K562 (cell line): ENCODE measurements at regions not wholly inside any gene's neighbourhood (a gene's known extent, or its start where the extent isn't known, plus 50 kb on each side); places are given as distances from the start of the nearest gene placed in this dataset.

ENCODE experiments used
- ATAC-seq: fragments of 200-7000 bp; cut with Tn5 transposase; 3 replicates; pipeline ENCODE4 v1.9.1; 2020; ENCODE audit warnings: moderate library complexity
- BruUV-seq: library from RNA; stranded (reverse); fragments of 400-500 nt; replicated peaks from 2 replicates; lab custom pipeline; 2021; lab: Mats Ljungman, UMichigan
- CTCF ChIA-PET: fragments of 300-600 bp; formaldehyde crosslinking; extraction: SDS; loops from one replicate; lab custom pipeline; 2021; ENCODE audit warnings: low intra/inter-chr PET ratio; lab: Yijun Ruan, JAX
- POLR2A ChIA-PET: fragments of 300-600, 350-650 bp; sonication (Branson Sonifier 250); formaldehyde crosslinking; extraction: SDS; loops from one replicate; lab custom pipeline; 2021; ENCODE audit warnings: antibody characterized with exemption, inconsistent platforms; lab: Yijun Ruan, JAX
- DNase-seq, 4 experiments: peaks; one replicate each; pipeline versions ENCODE4 v3.0.0 to v3.0.0-alpha.2; 2011 to 2018; ENCODE audit warnings: low spot score in 3 of 4, mixed read lengths in 3 of 4; ENCODE audit errors: extremely low read depth in 1 of 4
- FAIRE-seq: peaks from 2 replicates; lab custom pipeline; 2011; peaks lifted over from hg19 to GRCh38; lab: Jason Lieb, UNC
- H2AFZ ChIP-seq: 2 replicates; pipeline ENCODE4 v1.6.0; 2011; ENCODE audit warnings: low read depth, low read length, control low read depth, inconsistent platforms
- H3K27ac ChIP-seq: fragments of 200-600 bp; 3 replicates; pipeline ENCODE4 v1.8.0; 2011; ENCODE audit warnings: low read depth, mild to moderate bottlenecking, control low read depth, inconsistent platforms, low read length, moderate library complexity, mixed read lengths; ENCODE audit errors: extremely low read depth
- H3K27me3 ChIP-seq, 2 experiments: fragments of 300-600 bp in 1 of 2; 2 replicates in 1 of 2; 3 replicates in 1 of 2; pipeline versions ENCODE4 v1.6.0 to v1.8.0; 2011; ENCODE audit warnings: inconsistent platforms in 2 of 2, low read length in 2 of 2, mild to moderate bottlenecking in 1 of 2, mixed read lengths in 1 of 2, moderate library complexity in 1 of 2; ENCODE audit not compliant: control insufficient read depth in 2 of 2, insufficient read depth in 2 of 2
- H3K36me3 ChIP-seq: fragments of 300-600 bp; 3 replicates; pipeline ENCODE4 v1.8.0; 2011; ENCODE audit warnings: mild to moderate bottlenecking, low read length, inconsistent platforms; ENCODE audit not compliant: control insufficient read depth, insufficient read depth
- H3K4me1 ChIP-seq, 2 experiments: fragments of 200-600 bp in 1 of 2; replicated peaks in 1 of 2; 2 replicates in 1 of 2; 3 replicates in 1 of 2; pipeline versions ENCODE4 v1.5.1 to v1.8.0; 2011; ENCODE audit warnings: inconsistent platforms in 2 of 2, low read length in 2 of 2, mild to moderate bottlenecking in 1 of 2, mixed read lengths in 1 of 2, moderate library complexity in 1 of 2; ENCODE audit not compliant: control insufficient read depth in 2 of 2, insufficient read depth in 2 of 2
- H3K4me2 ChIP-seq: 2 replicates; pipeline ENCODE4 v1.6.1; 2011; ENCODE audit warnings: low read length, control low read depth, inconsistent platforms, mixed read lengths; ENCODE audit not compliant: insufficient read depth
- H3K4me3 ChIP-seq: fragments of 200-600 bp; sonication (generic), shearing (Covaris generic); 2 replicates; pipeline ENCODE4 v1.5.1; 2016; ENCODE audit warnings: control low read depth, inconsistent platforms
- H3K79me2 ChIP-seq: fragments of 200-600 bp; 3 replicates; pipeline ENCODE4 v1.8.0; 2011; ENCODE audit warnings: low read length, inconsistent platforms; ENCODE audit not compliant: control insufficient read depth, insufficient read depth
- H3K9ac ChIP-seq, 2 experiments: 2 replicates each; pipeline versions ENCODE4 v1.6.0 to v1.6.1; 2011; ENCODE audit warnings: low read depth in 2 of 2, low read length in 2 of 2, control low read depth in 1 of 2, inconsistent platforms in 1 of 2, mild to moderate bottlenecking in 1 of 2, mixed read lengths in 1 of 2; ENCODE audit not compliant: insufficient read depth in 1 of 2
- H3K9me1 ChIP-seq: one replicate; pipeline ENCODE4 v1.6.0; 2011; ENCODE audit warnings: inconsistent platforms, mild to moderate bottlenecking, low read length, moderate library complexity; ENCODE audit not compliant: control insufficient read depth, insufficient read depth
- H3K9me3 ChIP-seq: replicated peaks from 2 replicates; pipeline ENCODE4 v1.5.1; 2011; ENCODE audit warnings: low read depth, low read length, inconsistent platforms; ENCODE audit not compliant: control insufficient read depth, insufficient read depth
- H4K20me1 ChIP-seq: replicated peaks from 2 replicates; pipeline ENCODE4 v1.6.1; 2011; ENCODE audit warnings: low read length, inconsistent platforms, mixed read lengths; ENCODE audit not compliant: control insufficient read depth, insufficient read depth
- CBX8 ChIP-seq: fragments of 200-600 bp; sonication (generic); IDR thresholded peaks from 2 replicates; pipeline ENCODE4 v1.6.1; 2012; ENCODE audit warnings: borderline replicate concordance, mixed run types, low read depth, mild to moderate bottlenecking, moderate library complexity, mixed read lengths, low read length, control low read depth, inconsistent platforms; ENCODE audit not compliant: poor library complexity, severe bottlenecking; ENCODE audit errors: extremely low read depth
- CXXC5 ChIP-seq: fragments of 250-450 bp; sonication (Bioruptor Pico); IDR thresholded peaks from 2 replicates; pipeline ENCODE4 v1.8.0; 2022; ENCODE audit warnings: inconsistent platforms, mild to moderate bottlenecking, moderate library complexity
- E2F1 ChIP-seq: sonication (generic); formaldehyde crosslinking; IDR thresholded peaks from 2 replicates; pipeline ENCODE4 v1.8.1; 2023; ENCODE audit warnings: mild to moderate bottlenecking, missing genetic modification reagents, moderate library complexity
- LARP7 ChIP-seq: fragments of 450-650 bp; IDR thresholded peaks from 2 replicates; pipeline ENCODE4 v1.6.1; 2016
- MTA1 ChIP-seq: fragments of 450-650 bp; IDR thresholded peaks from 2 replicates; pipeline ENCODE4 v1.6.1; 2017; ENCODE audit warnings: borderline replicate concordance
- NFRKB ChIP-seq: fragments of 450-650 bp; IDR thresholded peaks from 2 replicates; pipeline ENCODE4 v1.6.1; 2016; ENCODE audit warnings: low read depth
- NFXL1 ChIP-seq: fragments of 450-650 bp; formaldehyde crosslinking; IDR thresholded peaks from 2 replicates; pipeline ENCODE4 v1.4.0; 2021; ENCODE audit warnings: mild to moderate bottlenecking
- NR3C1 ChIP-seq: sonication (generic); formaldehyde crosslinking; IDR thresholded peaks from 2 replicates; pipeline ENCODE4 v1.8.1; 2022; ENCODE audit warnings: missing genetic modification reagents
- RFX7 ChIP-seq: fragments of 250-450 bp; sonication (Bioruptor Pico); IDR thresholded peaks from 2 replicates; pipeline ENCODE4 v1.5.1; 2021; ENCODE audit warnings: mild to moderate bottlenecking
- SPI1 ChIP-seq: IDR thresholded peaks from 2 replicates; pipeline ENCODE4 v1.6.1; 2011; ENCODE audit warnings: low read depth, low read length, control low read depth, borderline replicate concordance
- ZC3H4 ChIP-seq: sonication (generic); formaldehyde crosslinking; IDR thresholded peaks from 2 replicates; pipeline ENCODE4 v1.9.0; 2021; ENCODE audit warnings: missing genetic modification reagents, borderline replicate concordance
- ZHX1 ChIP-seq: fragments of 150-350 bp; conservative IDR thresholded peaks from 2 replicates; pipeline ENCODE4 v1.6.1; 2014; ENCODE audit warnings: low read length
- WGBS: fragments of 100-300 bp; shearing (Covaris generic); methylation state at CpG from one replicate; pipeline ENCODE4 v1.1.6; 2016; ENCODE audit warnings: low coverage, mixed read lengths; ENCODE audit not compliant: insufficient coverage; ENCODE audit errors: missing lambda C conversion rate; 5-methylcytosine and 5-hydroxymethylcytosine counted together
- in situ Hi-C: fragments of 300-500 bp; cut with MboI; formaldehyde crosslinking; loops from 4 replicates; pipeline ENCODE4 v1.15.0; 2018; ENCODE audit warnings: inconsistent platforms, mixed read lengths
- intact Hi-C: fragments of 100-400 bp; cut with micrococcal nuclease; formaldehyde crosslinking; loops from 2 replicates; pipeline ENCODE4 v1.14.2; 2022

GRCh38 chr4:138887341-138887740 is 128.2 kb upstream of the NOCT start:
- Histone ChIP-seq H3K27ac (no peak overlapping the region), H3K79me2 (no peaks in the 10 kb centered on the region), H3K9me1 (no peaks in the 10 kb centered on the region), H3K9me3 (no peaks in the 10 kb centered on the region), H3K27me3 (no peaks in the 10 kb centered on the region), H3K4me2 (no peak overlapping the region), H3K9ac (no peak overlapping the region), H3K4me3 (no peak overlapping the region), H3K4me1 (peaks cover 0 to 2% of the 10 kb centered on the region in 2 experiments; a peak in 2 of 5 replicates), H2AFZ (no peak overlapping the region), H3K36me3 (no peaks in the 10 kb centered on the region), H4K20me1 (no peaks in the 10 kb centered on the region)
- intact Hi-C loops (no loop called here), in situ Hi-C loops (no loop called here)
- TF ChIP-seq NR3C1 (CRISPR knock-in tag) = no peak
- TF ChIP-seq NFXL1 = no peak
- no peak for TF ChIP-seq MTA1
- no peak for TF ChIP-seq E2F1 (CRISPR knock-in tag)
- no peak for TF ChIP-seq NFRKB
- no peak for DNase-seq
- ChIA-PET POLR2A (no interaction called here), CTCF (no interaction called here)
- 78% methylated on average over 4 of the region's 4 CpGs for WGBS
- no peak for ATAC-seq
- FAIRE-seq = no peak
- no TSS peak for BruUV-seq

DNA sequence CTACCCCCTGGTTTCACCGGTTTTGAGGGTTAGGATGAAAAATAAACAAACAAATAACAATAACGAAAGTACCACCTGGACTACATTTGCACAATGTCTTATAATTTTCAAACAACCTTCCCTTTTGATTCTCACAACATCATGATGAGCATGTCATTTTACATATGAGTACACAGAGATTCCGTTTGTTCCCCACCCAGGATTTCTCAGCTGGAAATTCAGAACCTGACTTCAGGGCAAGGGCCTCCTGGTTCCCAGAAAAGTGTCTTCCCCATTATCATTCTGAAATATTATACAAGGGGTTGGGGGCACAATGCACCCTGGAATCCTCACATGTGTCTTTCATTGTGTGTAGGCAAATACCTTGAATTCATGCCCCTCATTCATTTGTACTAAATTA is 135.8 kb upstream of the NOCT start:
- no peak overlapping the region for H3K27ac ChIP-seq
- H3K4me3 ChIP-seq = no peak overlapping the region
- H3K9me3 ChIP-seq = no peaks in the 10 kb centered on the region
- H3K27me3 ChIP-seq = peaks cover 19 to 25% of the 10 kb centered on the region in 2 experiments; a peak in 4 of 5 replicates
- ATAC-seq (no peak), DNase-seq (no peak), FAIRE-seq (no peak)
- H3K9ac ChIP-seq = no peak overlapping the region
- H3K79me2 ChIP-seq = no peaks in the 10 kb centered on the region
- ChIA-PET POLR2A (interaction anchor here (0.8 kb wide), 1 partner anchor 19 kb away, joined by 3 read pairs; no protein-coding TSS in a partner anchor), CTCF (no interaction called here)
- H2AFZ ChIP-seq = no peak overlapping the region
- H3K36me3 ChIP-seq = no peaks in the 10 kb centered on the region
- H3K4me1 ChIP-seq = no peaks in the 10 kb centered on the region; a peak in 1 of 5 replicates
- no peak overlapping the region for H3K4me2 ChIP-seq
- in situ Hi-C loops (loop anchor here (10.0 kb wide), 1 partner anchor 195 kb away; no protein-coding TSS in a partner anchor), intact Hi-C loops (no loop called here)
- BruUV-seq = no TSS peak
- WGBS = 12% methylated on average over 3 of the region's 3 CpGs
- no peaks in the 10 kb centered on the region for H4K20me1 ChIP-seq
- no peaks in the 10 kb centered on the region for H3K9me1 ChIP-seq
- TF ChIP-seq CXXC5 (CRISPR knock-in tag) (no peak), RFX7 (CRISPR knock-in tag) (no peak), LARP7 (no peak), CBX8 (no peak), SPI1 (no peak), ZC3H4 (no peak), ZHX1 (no peak)
